ENCODE measurements at regions not wholly inside any gene's neighbourhood (a gene's known extent, or its start where the extent isn't known, plus 50 kb on each side); places are given as distances from the start of the nearest gene placed in this dataset.

DNA sequence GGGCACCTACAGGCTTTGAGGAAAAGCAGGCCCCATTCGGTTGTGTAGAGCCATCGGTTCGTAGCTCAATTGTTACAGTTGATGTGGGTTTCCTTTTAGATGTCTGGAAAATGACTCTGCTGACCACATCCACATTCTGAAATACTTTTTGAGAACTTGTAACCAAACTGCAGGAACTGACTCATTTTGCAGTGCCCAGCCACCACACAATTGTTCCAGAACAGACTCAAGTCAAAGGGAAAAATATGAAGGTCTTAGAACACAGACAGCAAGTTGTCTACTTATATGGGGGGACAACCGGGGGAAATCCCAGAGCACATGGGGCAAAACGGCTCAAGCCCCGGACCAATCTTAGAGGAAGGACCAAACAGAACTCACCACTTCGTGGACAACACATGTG, 557.6 kb upstream of the DIPK2B start:
- DNase-seq (peak; percentile 93), ATAC-seq (ENCODE audit: low read depth) (peak; percentile 47)
- WGBS, 2 experiments (ENCODE audit: extremely low coverage in 2 of 2, insufficient read length in 1 of 2) = no CpG with 5 or more reads among the region's 7 CpGs
- Histone ChIP-seq H2BK15ac (ENCODE audit: low read depth, low read length) (peak overlapping the region; percentile 40; the same call in 1 of the 3 replicates), H3K23ac (ENCODE audit: low read depth, low read length) (peak overlapping the region; percentile 74), H2BK20ac (ENCODE audit: low read depth, low read length) (peak overlapping the region; percentile 72; the same call in 1 of the 2 replicates), H3K27me3 (ENCODE audit: control insufficient read depth, insufficient read depth, low read length) (no peaks in the 10 kb centered on the region), H3K4me1 (ENCODE audit: control insufficient read depth, insufficient read depth, low read length) (peaks cover 12% of the 10 kb centered on the region), H3K14ac (replicated peaks; ENCODE audit: low read depth, low read length) (peak overlapping the region; percentile 85), H2AK5ac (ENCODE audit: low read depth, low read length) (peak overlapping the region; percentile 58), H4K20me1 (ENCODE audit: insufficient read depth, low read length) (peaks cover 50% of the 10 kb centered on the region), H2AK9ac (replicated peaks; ENCODE audit: low read depth, low read length, poor library complexity) (no peak overlapping the region), H2BK120ac (ENCODE audit: low read depth, low read length) (peak overlapping the region; percentile 81; the same call in 1 of the 2 replicates), H3K4me2 (ENCODE audit: low read depth, low read length) (peak overlapping the region; percentile 78), H3K9ac (ENCODE audit: low read depth, low read length) (peak overlapping the region; percentile 56), H3K79me1 (ENCODE audit: low read depth in 1 of 2, low read length in 2 of 2) (no peaks in the 10 kb centered on the region; a peak in 3 of 4 replicates), H3K56ac (ENCODE audit: extremely low read depth, insufficient read depth, low read length) (peak overlapping the region; percentile 56), H3K9me1 (ENCODE audit: insufficient read depth, low read length) (no peaks in the 10 kb centered on the region), H3K27ac (ENCODE audit: insufficient read depth, low read length) (peak overlapping the region; percentile 94), H2BK5ac (ENCODE audit: low read depth, low read length, poor library complexity, severe bottlenecking) (peak overlapping the region; percentile 92), H3K4ac (ENCODE audit: low read depth, low read length) (peak overlapping the region; percentile 88), H4K91ac (ENCODE audit: insufficient read depth, low read depth, low read length) (peak overlapping the region; percentile 76), H2AFZ (replicated peaks; ENCODE audit: low read length, poor library complexity) (no peak overlapping the region), H4K5ac (ENCODE audit: low read depth, low read length) (no peak overlapping the region; the same call in 1 of the 2 replicates), H3K9me3 (ENCODE audit: control insufficient read depth, insufficient read depth, low read length) (no peaks in the 10 kb centered on the region), H3K18ac (ENCODE audit: low read depth, low read length) (peak overlapping the region; percentile 71; the same call in 1 of the 2 replicates), H3K36me3 (ENCODE audit: control insufficient read depth, insufficient read depth, low read length) (peaks cover 26% of the 10 kb centered on the region), H3K4me3 (ENCODE audit: insufficient read depth, low read depth, low read length) (no peak overlapping the region), H4K8ac (ENCODE audit: low read depth in 2 of 2, low read length in 2 of 2) (peak overlapping the region; percentile 51 to 79)
- in situ Hi-C loops (cut with MboI; ENCODE audit: low sequenced_read_pairs) = no loop called here
- ChIA-PET POLR2A (ENCODE audit: unreplicated experiment) (interaction anchor here (0.6 kb wide), 2 partner anchors 11 to 1800 kb away, joined by 4 to 5 read pairs; no protein-coding TSS in a partner anchor), CTCF (interaction anchor here (0.5 to 1.4 kb wide), 3 partner anchors 10 to 688 kb away, joined by 3 to 7 read pairs (median 6); no protein-coding TSS in a partner anchor)
- dilution Hi-C loops (cut with HindIII; ENCODE audit: low sequenced_read_pairs, unreplicated experiment) = no loop called here
- intact Hi-C loops (cut with micrococcal nuclease) = no loop called here
- no TSS peak for BruUV-seq (replicated peaks)
- TF ChIP-seq ELK1 (IDR thresholded peaks at IDR 0.05; ENCODE audit: borderline replicate concordance, low read depth, low read length) (no peak), MXI1 (IDR thresholded peaks at IDR 0.05; ENCODE audit: borderline replicate concordance, low read depth, low read length) (no peak), USF2 (IDR thresholded peaks at IDR 0.05; ENCODE audit: low read depth, low read length) (no peak), MAZ (IDR thresholded peaks at IDR 0.05; ENCODE audit: borderline replicate concordance, low read depth, low read length) (no peak), RCOR1 (IDR thresholded peaks at IDR 0.05; ENCODE audit: insufficient replicate concordance, low read length) (no peak), BHLHE40 (IDR thresholded peaks at IDR 0.05; ENCODE audit: low read depth, low read length) (no peak), NFE2L2 (IDR thresholded peaks at IDR 0.05; ENCODE audit: low read depth, low read length) (no peak), RFX5 (IDR thresholded peaks at IDR 0.05; ENCODE audit: low read depth, low read length) (no peak), FOS (IDR thresholded peaks at IDR 0.05; ENCODE audit: low read depth, low read length) (peak; percentile 69), CEBPB (IDR thresholded peaks at IDR 0.05; ENCODE audit: low read depth, low read length) (peak; percentile 19; the same call in 1 of the 2 replicates), POLR2A (IDR thresholded peaks at IDR 0.05; ENCODE audit: low read depth, low read length) (0 out of 2 replicates have a peak, but pooled peaks have one; percentile 35), CTCF (conservative IDR thresholded peaks at IDR 0.05; ENCODE audit: low read depth, low read length) (no peak), MAFK (IDR thresholded peaks at IDR 0.05; ENCODE audit: low read depth, low read length) (no peak), RAD21 (IDR thresholded peaks at IDR 0.05; ENCODE audit: low read length) (no peak), SMC3 (IDR thresholded peaks at IDR 0.05; ENCODE audit: low read depth, low read length) (no peak), CHD1 (IDR thresholded peaks at IDR 0.05; ENCODE audit: low read depth, low read length) (no peak)

All from IMR-90 (cell line).